Sigmoid colon (tissue), 4 donors: ENCODE measurements at regions not wholly inside any gene's neighbourhood (a gene's known extent, or its start where the extent isn't known, plus 50 kb on each side); places are given as distances from the start of the nearest gene placed in this dataset.

Experiments
- POLR2A ChIP-seq, 2 donors: fragments of 450-650 bp; IDR thresholded peaks; one replicate each; pipeline ENCODE4 v1.6.1; 2016; ENCODE audit warnings: antibody characterized with exemption in 2 of 2, mild to moderate bottlenecking in 2 of 2, moderate library complexity in 2 of 2
- POLR2AphosphoS5 ChIP-seq, 4 donors: sonication (generic); formaldehyde crosslinking; IDR thresholded peaks; one replicate each; pipeline ENCODE4 v1.6.1; 2017; ENCODE audit warnings: antibody characterized with exemption in 4 of 4
- TF ChIP-seq, protein P1 (sequence below), 4 experiments: fragments of 450-650 bp in 3 of 4; fragments of 200-600 bp in 1 of 4; IDR thresholded peaks; one replicate each; pipeline ENCODE4 v1.5.1; 2016 to 2019; ENCODE audit warnings: antibody characterized with exemption in 4 of 4, mild to moderate bottlenecking in 3 of 4, moderate library complexity in 2 of 4

DNA sequence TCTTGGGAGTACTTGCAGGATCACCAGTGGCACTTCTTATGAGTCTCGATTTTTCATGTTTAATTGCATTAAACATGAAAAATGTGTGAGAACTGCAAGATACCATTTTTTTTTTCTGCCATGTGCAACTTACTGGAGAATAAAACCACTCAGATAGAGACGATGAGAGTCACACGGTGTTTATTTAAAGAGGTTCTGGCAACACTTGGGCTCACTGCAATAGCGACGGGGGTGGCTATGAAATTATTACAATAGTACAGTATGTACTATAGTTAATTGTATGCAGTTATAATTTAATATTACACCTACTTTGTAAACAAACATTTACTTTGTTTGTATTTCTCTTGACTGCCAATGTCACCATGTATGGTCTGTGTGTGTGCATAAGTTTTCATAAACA is 479.8 kb downstream of the NUP35 start:
- TF ChIP-seq POLR2AphosphoS5 (IDR thresholded peaks at IDR 0.05) (no peak), POLR2A (IDR thresholded peaks at IDR 0.05) (no peak)
- TF ChIP-seq, protein P1, sequence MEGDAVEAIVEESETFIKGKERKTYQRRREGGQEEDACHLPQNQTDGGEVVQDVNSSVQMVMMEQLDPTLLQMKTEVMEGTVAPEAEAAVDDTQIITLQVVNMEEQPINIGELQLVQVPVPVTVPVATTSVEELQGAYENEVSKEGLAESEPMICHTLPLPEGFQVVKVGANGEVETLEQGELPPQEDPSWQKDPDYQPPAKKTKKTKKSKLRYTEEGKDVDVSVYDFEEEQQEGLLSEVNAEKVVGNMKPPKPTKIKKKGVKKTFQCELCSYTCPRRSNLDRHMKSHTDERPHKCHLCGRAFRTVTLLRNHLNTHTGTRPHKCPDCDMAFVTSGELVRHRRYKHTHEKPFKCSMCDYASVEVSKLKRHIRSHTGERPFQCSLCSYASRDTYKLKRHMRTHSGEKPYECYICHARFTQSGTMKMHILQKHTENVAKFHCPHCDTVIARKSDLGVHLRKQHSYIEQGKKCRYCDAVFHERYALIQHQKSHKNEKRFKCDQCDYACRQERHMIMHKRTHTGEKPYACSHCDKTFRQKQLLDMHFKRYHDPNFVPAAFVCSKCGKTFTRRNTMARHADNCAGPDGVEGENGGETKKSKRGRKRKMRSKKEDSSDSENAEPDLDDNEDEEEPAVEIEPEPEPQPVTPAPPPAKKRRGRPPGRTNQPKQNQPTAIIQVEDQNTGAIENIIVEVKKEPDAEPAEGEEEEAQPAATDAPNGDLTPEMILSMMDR (IDR thresholded peaks at IDR 0.05), result no peak
